ENCODE measurements at regions not wholly inside any gene's neighbourhood (a gene's known extent, or its start where the extent isn't known, plus 50 kb on each side); places are given as distances from the start of the nearest gene placed in this dataset.

DNA sequence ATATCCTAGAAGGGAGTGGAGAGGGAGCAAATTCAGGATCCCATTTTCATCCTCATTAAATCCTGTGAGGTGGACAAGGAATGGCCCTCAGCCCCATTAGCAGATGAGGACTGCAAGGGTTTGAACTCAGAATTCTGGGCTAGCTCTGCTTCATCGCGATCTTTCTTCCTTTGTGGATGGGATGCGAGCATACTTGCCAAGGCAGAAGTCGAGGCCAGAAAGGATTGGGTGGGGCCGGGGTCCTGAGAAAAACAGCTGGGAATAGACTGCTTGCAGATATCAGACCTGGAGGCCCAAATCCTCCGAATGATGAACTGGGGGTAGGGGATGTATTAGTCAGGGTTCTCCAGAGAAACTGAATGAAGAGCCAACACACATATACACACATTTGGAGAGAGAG lies 179.0 kb downstream of the CHST1 start:
- no peaks in the 10 kb centered on the region for H3K36me3 ChIP-seq (replicated peaks in 1 of 2; ENCODE audit: control insufficient read depth in 1 of 2, insufficient read depth in 2 of 2, low read length in 2 of 2)
- ATAC-seq (no peak), FAIRE-seq (no peak), DNase-seq (ENCODE audit: low spot score) (no peak)
- H3K4me3 ChIP-seq (replicated peaks in 1 of 3; ENCODE audit: insufficient read depth in 1 of 3, low read depth in 2 of 3, low read length in 3 of 3): no peak overlapping the region
- H3K9ac ChIP-seq (ENCODE audit: insufficient read depth, low read depth, low read length): no peak overlapping the region
- H3K27me3 ChIP-seq (ENCODE audit: control insufficient read depth in 1 of 2, insufficient read depth in 2 of 2, low read length in 2 of 2): peaks cover 0 to 6% of the 10 kb centered on the region in 2 experiments; a peak in 2 of 5 replicates
- POLR2A ChIA-PET: no interaction called here
- H2AFZ ChIP-seq (ENCODE audit: low read length): no peak overlapping the region
- no peaks in the 10 kb centered on the region for H4K20me1 ChIP-seq (ENCODE audit: insufficient read depth, low read length)
- in situ Hi-C loops (cut with HindIII; ENCODE audit: extremely low pct_ligation_motif_present, low pct_unique_long_range_greater_than_20kb) (no loop called here), intact Hi-C loops (cut with micrococcal nuclease; ENCODE audit: unreplicated experiment) (no loop called here)
- no peak for TF ChIP-seq ARNTL (CRISPR knock-in tag; IDR thresholded peaks at IDR 0.05)
- no peak for TF ChIP-seq KAT7 (CRISPR knock-in tag; IDR thresholded peaks at IDR 0.05; ENCODE audit: borderline replicate concordance)
- TF ChIP-seq NFIC (IDR thresholded peaks at IDR 0.05; ENCODE audit: low read length): no peak
- TF ChIP-seq EZH2 (conservative IDR thresholded peaks at IDR 0.05; ENCODE audit: low read depth, low read length): no peak
- TF ChIP-seq FOSL1 (CRISPR knock-in tag; IDR thresholded peaks at IDR 0.05; ENCODE audit: borderline replicate concordance): no peak
- TF ChIP-seq, protein P1, sequence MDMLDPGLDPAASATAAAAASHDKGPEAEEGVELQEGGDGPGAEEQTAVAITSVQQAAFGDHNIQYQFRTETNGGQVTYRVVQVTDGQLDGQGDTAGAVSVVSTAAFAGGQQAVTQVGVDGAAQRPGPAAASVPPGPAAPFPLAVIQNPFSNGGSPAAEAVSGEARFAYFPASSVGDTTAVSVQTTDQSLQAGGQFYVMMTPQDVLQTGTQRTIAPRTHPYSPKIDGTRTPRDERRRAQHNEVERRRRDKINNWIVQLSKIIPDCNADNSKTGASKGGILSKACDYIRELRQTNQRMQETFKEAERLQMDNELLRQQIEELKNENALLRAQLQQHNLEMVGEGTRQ (IDR thresholded peaks at IDR 0.05; ENCODE audit: low read depth, low read length): no peak
- TF ChIP-seq, protein P1 (CRISPR knock-in tag; IDR thresholded peaks at IDR 0.05; ENCODE audit: borderline replicate concordance): no peak
- no peak for TF ChIP-seq ATF7 (IDR thresholded peaks at IDR 0.05)
- TF ChIP-seq ATF7 (CRISPR knock-in tag; IDR thresholded peaks at IDR 0.05): no peak
- TF ChIP-seq RFX1 (IDR thresholded peaks at IDR 0.05): no peak
- TF ChIP-seq, protein P2, sequence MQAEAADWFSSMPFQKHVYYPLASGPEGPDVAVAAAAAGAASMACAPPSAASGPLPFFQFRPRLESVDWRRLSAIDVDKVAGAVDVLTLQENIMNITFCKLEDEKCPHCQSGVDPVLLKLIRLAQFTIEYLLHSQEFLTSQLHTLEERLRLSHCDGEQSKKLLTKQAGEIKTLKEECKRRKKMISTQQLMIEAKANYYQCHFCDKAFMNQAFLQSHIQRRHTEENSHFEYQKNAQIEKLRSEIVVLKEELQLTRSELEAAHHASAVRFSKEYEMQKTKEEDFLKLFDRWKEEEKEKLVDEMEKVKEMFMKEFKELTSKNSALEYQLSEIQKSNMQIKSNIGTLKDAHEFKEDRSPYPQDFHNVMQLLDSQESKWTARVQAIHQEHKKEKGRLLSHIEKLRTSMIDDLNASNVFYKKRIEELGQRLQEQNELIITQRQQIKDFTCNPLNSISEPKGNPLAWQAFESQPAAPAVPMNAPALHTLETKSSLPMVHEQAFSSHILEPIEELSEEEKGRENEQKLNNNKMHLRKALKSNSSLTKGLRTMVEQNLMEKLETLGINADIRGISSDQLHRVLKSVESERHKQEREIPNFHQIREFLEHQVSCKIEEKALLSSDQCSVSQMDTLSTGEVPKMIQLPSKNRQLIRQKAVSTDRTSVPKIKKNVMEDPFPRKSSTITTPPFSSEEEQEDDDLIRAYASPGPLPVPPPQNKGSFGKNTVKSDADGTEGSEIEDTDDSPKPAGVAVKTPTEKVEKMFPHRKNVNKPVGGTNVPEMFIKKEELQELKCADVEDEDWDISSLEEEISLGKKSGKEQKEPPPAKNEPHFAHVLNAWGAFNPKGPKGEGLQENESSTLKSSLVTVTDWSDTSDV (CRISPR knock-in tag; IDR thresholded peaks at IDR 0.05): no peak
- no peak for TF ChIP-seq ATM (IDR thresholded peaks at IDR 0.05; ENCODE audit: borderline replicate concordance)
- TF ChIP-seq GLI4 (CRISPR knock-in tag; IDR thresholded peaks at IDR 0.05; ENCODE audit: borderline replicate concordance): no peak
- TF ChIP-seq CCAR2 (optimal IDR thresholded peaks at IDR 0.05; ENCODE audit: low read depth, low read length): no peak
- TF ChIP-seq ZSCAN31 (CRISPR knock-in tag; IDR thresholded peaks at IDR 0.05; ENCODE audit: low read depth): no peak
- no peak for TF ChIP-seq ZNF274 (CRISPR knock-in tag; IDR thresholded peaks at IDR 0.05)
- no peak for TF ChIP-seq REXO4 (CRISPR knock-in tag; IDR thresholded peaks at IDR 0.05; ENCODE audit: borderline replicate concordance)
- TF ChIP-seq SRSF1 (optimal IDR thresholded peaks at IDR 0.05; ENCODE audit: low read depth, low read length): no peak
- TF ChIP-seq, protein P3, sequence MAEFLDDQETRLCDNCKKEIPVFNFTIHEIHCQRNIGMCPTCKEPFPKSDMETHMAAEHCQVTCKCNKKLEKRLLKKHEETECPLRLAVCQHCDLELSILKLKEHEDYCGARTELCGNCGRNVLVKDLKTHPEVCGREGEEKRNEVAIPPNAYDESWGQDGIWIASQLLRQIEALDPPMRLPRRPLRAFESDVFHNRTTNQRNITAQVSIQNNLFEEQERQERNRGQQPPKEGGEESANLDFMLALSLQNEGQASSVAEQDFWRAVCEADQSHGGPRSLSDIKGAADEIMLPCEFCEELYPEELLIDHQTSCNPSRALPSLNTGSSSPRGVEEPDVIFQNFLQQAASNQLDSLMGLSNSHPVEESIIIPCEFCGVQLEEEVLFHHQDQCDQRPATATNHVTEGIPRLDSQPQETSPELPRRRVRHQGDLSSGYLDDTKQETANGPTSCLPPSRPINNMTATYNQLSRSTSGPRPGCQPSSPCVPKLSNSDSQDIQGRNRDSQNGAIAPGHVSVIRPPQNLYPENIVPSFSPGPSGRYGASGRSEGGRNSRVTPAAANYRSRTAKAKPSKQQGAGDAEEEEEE (CRISPR knock-in tag; IDR thresholded peaks at IDR 0.05; ENCODE audit: borderline replicate concordance): no peak
- TF ChIP-seq, protein P4, sequence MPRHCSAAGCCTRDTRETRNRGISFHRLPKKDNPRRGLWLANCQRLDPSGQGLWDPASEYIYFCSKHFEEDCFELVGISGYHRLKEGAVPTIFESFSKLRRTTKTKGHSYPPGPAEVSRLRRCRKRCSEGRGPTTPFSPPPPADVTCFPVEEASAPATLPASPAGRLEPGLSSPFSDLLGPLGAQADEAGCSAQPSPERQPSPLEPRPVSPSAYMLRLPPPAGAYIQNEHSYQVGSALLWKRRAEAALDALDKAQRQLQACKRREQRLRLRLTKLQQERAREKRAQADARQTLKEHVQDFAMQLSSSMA (CRISPR knock-in tag; IDR thresholded peaks at IDR 0.05): no peak
- 0 out of 2 replicates have a peak, but pooled peaks cover 12% of the 10 kb centered on the region for H3K4me1 ChIP-seq (ENCODE audit: insufficient read depth, low read length)
- no peaks in the 10 kb centered on the region for H3K79me2 ChIP-seq (ENCODE audit: insufficient read depth, low read length)
- CTCF ChIA-PET (ENCODE audit: low intra/inter-chr PET ratio, low total read pairs): no interaction called here
- BruUV-seq (replicated peaks): no TSS peak
- 51% methylated on average over 6 of the region's 6 CpGs for WGBS (ENCODE audit: low lambda C conversion rate)
- H3K4me2 ChIP-seq (ENCODE audit: low read depth, low read length): no peak overlapping the region
- no peak overlapping the region for H3K27ac ChIP-seq (ENCODE audit: extremely low read length, insufficient read depth, low read length)
- H3K9me3 ChIP-seq (ENCODE audit: low read length): no peaks in the 10 kb centered on the region
